AML-193 (cell line): ENCODE measurements at regions not wholly inside any gene's neighbourhood (a gene's known extent, or its start where the extent isn't known, plus 50 kb on each side); places are given as distances from the start of the nearest gene placed in this dataset.

Experiments used
- DNase-seq, 2 experiments: peaks; one replicate each; lab custom pipeline; 2025; lab: John Stamatoyannopoulos, UW

DNA sequence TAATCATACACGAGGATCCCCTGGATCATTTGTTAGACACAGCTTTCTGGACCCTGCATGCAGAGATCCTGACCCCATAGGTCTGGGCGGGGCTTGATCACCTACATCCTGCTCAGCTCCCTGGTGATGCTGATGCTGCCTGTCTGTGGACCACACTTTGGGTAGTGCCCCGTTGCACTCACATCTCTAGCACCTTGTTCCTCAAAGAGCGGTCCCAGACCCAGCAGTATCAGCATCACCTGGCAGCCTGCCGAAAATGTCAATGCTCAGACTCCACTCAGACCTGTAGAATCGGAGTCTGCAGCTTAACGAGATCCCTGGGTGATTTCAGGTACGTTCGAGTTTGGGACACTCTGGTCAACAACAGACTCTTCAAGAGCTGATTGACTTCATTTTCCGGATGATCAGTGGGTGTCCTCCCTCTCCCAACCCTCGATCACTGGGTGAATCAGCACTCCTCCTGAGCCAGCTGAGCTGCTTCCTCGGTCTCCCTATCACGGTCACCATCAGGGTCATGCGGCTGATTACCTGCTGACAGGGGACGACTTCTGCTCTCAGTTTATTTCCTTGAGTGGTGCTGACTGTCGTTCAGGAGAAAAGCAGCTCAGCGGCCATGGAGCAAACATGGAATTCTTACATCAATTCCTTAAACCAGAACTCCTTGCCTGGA is 150.6 kb upstream of the RAB12 start:
- no peak for DNase-seq

DNA sequence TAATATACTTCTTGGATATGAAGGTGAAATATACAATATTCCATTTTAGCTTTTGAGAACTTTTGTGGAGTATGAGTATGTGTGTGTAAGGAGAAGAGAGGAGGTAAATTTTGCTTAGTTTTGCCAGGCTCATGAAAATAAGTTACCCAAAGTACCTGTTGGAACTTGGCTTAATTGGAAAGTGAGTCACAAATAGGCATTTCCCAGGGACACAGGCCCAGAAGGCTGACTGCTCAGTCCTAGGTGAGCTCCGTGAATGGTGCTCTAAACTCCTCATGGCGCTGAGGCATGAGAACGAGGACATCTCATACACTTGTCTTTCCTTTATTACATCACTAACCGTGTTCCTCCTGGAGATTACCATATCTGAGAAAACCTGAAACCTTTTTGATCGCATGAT is 148.5 kb upstream of the RAB12 start:
- no peak for DNase-seq

DNA sequence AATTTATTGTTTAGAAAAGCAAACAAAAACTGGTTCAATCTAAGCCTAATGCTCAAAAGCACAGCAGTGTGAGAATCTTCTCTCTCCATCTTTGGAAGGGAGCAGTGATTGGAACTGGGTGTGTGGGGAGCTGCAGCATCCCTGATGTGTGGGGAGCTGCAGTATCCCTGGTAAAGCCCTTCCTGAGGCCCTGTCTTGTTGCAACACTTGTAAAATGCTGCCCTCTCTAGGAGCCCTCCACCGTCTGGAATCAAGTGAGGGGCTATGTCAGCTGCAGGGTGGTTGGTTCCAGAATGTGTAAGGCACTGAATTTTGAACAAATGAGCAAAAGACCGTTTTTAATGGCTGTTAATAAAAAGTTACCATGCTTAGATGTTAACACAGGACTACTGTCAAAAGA is 147.7 kb upstream of the RAB12 start:
- DNase-seq, result no peak

DNA sequence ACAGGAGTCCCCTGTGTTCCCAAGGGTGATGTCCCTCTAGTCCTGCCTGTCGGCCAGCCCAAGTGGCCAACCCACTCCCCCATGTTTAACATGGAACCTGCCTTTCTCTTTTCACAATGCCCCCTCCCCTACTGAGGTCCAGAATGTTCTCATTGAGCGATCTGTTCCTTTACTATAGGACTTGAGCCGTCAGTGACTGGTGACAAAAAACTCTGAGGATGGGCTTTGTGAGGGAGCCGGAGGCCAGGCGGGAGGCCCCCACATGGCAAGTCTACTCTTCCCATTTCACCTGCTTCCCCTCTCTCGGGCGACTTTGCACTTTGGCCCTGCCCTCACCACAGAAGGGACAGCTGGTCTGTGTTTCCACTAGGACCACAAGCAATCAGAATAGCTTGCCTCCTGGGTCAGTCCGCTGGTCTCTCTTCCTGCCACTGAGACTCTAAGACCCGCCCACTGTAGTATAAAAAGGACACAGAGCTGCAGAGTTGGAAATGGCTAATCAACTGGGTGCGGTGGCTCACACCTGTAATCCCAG is 146.5 kb upstream of the RAB12 start:
- DNase-seq, result no peak

DNA sequence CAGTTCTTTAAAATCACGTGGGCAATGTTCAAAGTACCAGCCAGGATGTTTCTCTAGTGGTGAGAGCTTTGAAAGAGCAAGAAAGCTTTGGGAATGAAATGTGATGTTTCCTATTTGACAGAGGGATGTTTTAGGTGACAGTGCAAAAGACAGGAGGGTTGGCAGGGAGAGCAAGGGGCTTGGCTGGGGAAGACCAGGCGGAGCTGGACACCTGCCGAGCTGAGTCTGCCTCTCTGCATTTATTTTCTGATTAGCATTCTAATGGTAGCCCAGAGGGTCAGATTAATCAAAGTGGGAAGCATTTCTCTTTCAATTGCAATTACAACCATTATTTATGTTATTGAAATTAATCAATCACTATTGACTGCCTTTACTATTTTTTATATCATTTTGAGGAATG is 145.4 kb upstream of the RAB12 start:
- DNase-seq, result no peak

DNA sequence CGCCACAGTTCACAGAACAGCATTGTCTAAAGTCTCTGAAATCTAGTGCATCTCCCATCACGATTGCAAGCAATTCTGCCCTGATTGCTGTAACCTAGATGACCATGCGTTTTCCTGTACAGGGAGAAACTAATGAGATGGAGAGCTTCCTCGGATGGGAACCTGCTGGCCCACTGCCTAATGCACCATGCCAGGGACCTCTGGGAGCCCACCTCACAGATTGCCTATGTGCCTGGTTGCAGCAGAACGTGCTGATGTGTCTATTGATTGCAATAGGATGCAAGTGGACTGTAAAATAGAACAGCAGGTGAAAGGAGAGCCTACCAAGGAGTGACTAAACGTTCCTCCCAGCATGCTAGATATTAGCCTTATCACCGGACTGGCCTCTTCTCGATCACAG is 141.0 kb upstream of the RAB12 start:
- no peak for DNase-seq

DNA sequence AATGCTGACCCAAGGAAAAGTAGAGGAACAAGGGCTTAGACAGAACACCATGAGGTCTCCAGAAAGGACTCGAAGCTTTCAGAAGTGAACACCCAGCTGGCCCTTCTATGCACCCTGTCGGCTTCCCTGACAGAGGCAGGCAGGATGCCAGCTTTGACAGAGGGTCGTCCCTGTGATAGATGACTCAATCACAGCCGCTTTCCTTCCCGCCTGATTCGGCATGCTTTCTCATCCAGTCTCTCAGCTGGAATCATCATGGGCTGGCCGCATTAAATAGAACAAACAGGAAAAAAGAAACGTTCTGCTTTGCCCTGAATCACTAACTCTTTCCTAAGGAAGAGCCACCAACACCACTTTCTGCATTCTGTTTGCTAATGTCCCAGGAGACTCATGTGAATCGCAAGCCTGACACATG is 140.3 kb upstream of the RAB12 start:
- DNase-seq, result no peak

DNA sequence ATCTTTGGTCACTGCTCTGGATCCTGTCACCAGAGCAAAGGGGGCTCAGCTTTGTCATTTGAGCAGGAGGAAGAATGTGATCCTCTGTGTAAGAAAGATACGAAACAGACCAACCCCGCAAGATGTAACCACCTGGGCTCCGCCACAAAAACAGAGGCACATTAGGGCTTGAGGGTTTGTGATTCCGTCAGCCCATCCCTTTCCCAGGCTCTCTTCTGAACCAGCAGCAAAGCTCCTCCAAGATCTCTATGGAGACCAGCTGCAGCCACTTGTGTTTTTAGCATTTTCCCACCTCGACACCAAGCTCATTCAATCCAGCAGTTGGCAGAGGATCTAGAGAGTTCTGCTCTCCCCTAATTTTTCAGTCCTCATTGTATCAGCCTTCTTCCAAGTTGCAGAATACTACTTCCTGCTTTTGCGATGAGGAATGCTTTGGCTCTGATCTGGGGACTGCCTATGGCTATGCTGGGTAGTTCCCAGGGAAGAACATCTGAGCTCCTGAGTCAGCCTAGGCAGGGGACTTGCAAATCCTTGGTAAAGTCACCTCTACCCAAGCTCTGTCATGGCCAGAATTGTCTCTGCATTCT is 139.6 kb upstream of the RAB12 start:
- no peak for DNase-seq

DNA sequence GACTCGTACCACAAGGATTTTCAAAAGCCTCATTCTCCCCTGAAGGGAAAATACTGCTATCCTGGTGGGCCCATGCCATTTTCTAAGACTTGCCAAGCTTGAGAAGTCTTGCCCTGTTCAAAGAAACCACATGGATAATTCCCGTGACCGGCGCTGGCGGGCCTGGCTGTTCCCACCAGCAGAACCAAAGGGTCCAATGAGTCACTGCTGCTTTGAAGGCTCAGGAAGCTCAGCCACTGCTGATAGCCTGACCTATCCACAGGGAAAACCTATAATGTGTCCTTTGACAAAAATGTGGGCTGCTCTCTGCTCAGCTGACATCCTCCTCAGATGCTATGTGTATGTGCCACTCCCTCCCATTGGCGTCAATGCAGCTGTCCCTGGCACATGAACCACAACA is 137.9 kb upstream of the RAB12 start:
- no peak for DNase-seq

DNA sequence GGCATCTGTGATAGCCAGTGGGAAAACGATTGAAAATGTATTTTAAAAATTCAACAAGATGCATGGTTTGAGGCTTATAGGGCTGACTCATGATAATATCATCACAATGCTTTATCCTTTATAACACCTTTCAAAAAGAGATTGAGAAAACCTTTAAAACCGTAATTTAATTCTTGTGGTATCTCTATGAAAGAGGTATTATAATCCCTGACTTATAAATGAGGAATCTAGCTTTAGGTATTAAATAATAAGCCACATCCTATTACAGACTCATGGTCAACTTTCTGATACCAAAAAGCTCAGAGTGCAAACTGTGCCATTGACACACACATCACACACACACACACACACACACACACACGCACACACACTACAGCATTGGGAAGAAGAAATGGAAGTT is 134.6 kb upstream of the RAB12 start:
- no peak for DNase-seq

DNA sequence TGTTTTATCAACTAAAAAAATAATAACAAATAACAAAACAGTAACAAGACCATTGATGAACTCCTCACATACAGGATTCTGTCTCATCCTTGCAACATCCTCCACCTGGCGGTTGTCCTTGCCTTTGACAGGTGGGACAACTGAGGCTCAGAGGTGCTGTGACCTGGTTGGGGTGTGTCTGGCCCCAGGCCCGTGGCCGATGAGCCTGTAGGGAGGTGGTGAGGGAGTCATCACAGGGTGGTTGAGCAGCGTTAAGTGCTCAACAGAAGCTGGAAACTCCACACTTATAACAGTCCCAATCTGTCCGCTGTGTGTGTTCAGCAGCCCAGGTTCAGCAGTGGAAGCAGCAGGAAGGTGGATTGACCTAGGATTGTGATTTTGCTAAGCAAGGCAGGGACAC is 131.6 kb upstream of the RAB12 start:
- no peak for DNase-seq

DNA sequence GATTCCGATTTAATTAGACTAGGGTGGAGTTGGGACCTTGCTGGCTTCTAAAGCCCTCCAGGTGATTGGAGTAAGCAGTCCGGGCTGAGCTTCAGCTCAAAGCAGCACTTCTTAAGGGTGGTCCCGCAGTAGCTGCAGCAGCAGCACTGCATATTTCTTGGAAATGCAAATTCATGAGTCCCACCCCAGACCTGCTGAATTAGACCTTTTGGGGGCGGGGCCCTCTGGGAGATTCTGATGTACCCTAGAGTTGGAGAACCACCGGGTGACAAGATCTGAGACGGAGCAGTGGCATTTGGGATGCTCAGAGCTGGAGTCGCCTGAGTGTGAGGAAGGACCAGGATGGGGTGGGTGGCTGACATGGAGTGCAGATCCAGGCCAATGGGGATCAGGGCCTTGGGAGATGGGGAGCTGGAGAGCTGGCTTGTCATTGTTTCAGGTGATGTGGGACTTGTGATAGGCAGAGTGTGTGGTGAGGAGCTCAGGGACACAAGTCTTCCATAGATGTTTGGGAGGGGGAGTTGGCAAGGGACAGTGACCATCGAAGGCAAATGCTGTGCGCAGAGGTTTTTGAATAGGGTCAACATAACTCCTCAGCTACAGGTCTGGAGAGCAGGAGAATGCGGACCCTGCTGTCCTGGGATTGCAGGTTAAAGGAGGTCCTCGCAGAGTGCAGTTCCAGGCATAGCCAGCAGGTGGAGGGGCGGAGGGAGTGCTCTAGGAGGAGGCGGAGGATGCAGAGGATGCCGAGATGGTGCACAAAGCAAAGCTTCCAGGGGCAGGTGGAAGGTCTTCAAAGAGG is 130.9 kb upstream of the RAB12 start:
- DNase-seq, result peak; percentile 5 to 21

DNA sequence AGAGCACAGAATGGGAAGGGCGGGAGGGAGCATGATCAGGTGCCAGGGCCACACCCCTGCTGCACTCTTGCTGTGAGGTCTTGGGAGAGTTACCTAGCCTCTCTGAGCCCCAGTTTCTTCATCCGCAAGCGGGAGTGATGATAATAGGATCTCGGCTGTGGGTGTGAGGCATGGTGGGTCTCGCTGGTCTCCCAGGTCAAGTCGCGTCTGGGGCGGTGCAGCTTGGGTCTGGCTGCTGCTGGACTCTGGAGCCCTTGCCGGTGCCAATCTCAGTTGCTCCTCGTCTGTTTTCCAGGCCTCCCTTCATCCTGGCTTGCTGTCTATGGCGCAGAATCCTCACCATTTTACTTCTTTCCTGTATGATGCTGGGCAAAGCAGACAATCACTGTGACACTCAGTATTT is 130.3 kb upstream of the RAB12 start:
- no peak for DNase-seq

DNA sequence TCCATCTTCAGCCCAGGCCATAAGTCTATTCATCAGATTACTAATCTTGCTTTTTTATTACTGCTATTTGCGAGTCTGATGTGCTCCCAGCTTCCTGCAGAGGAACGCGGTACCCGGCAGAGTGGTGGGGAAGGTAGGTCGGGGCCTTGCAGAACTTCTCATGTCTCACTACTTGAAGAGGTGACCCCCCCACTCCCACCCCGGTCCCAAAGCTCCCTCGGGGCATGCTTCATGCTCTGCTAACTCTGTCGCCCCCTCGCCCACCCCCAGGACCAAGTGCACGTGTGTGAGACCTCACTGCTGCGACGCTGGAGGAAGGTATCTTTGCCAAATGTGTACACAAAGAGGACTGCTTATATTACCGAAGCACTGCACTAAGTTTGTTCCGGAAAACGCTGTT is 129.4 kb upstream of the RAB12 start:
- no peak for DNase-seq

DNA sequence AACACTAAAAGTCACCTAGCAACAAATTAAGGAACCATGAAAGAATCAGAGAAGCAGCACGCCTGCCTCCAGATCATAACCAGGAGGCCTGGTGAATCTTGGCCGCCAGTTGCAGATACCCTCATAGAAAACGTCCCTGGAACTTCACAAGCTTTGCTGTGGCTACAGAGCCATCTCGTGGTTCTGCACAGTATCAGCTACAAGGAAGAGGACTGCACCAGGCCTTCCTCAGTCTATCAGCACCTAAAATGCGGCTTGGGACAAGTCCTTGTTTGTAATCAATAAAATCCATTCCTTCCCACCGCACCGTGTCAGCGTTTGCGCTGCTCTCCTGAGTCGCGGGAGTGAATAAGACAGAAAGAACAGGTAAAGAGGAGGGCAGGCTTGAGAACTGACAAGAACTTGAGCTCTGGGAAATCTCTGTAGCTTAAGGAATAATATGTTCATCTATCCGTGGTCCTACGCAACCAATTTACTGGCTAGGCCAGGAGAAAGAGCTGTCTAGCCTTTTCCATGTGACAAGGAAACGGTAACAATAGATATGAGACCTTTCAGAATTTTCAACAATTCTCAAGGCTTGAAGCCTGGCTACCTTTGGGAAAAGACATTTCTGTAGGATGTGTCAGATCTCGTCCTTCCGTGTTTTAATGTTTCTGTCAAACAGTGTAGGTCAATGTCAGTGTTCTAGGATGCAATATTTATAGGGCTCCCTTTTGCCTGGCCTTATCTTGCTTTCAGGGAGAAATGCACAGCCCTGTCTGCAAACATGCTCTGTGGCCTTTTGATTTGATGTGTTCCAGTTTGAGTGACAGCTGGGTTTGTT is 128.5 kb upstream of the RAB12 start:
- peak in 1 of 2 experiments; percentile 1 for DNase-seq

DNA sequence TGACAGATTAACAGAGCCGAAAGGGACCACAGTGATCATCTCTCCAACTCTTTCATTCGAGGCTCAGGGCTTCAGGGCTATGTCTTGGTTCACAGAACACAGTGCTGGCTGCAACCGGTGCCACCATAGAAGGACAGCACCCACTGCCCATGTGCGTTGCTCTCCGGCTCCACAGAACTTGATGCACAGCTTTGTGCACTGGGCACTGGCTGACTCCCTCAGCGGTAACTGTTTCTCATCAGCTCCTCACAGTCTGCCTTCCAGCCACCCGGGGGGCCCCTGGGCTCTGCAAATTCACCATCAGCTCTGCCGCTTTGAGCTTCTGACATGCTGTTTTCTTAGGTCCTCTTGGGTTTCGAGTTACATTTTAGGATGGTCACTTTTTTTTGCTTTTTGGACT is 124.3 kb upstream of the RAB12 start:
- no peak for DNase-seq

DNA sequence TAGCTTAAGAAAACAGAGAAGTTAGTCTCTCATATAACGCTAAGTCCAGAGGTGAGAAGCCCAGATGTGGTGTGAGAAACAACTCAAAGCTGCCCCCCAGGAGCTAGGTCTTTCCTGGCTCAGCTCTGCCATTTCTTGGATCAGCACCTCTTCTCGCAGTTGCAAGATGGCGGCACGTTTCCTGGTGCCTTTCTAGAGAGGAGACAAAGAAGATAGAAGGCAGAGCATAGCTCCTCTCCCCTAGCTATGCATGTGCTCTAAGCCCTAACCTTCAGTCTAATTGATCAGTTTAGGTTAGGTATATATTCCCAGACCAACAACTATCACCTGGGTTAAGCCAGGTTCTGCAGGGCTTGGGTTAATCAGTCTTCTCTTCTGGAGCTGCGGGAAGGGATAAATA is 119.5 kb upstream of the RAB12 start:
- no peak for DNase-seq

DNA sequence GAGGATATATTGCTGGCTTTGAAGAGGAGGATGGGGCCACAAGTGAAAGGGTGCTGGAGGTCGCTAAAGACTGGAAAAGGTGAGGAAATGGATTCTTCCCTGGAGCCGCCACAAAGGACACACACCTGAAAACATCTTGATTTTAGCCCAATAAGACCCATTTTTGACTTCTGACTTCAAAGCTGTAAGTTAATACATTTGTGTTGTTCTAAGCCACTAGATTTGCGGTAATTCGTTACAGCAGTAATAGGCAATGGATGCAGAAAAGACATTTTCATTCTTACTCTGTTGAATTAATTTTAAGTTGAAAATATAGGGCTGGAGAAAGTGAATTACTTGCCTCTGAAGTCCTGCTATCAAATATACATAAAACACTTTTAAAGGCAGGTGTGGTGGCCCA is 117.7 kb upstream of the RAB12 start:
- DNase-seq, result no peak

DNA sequence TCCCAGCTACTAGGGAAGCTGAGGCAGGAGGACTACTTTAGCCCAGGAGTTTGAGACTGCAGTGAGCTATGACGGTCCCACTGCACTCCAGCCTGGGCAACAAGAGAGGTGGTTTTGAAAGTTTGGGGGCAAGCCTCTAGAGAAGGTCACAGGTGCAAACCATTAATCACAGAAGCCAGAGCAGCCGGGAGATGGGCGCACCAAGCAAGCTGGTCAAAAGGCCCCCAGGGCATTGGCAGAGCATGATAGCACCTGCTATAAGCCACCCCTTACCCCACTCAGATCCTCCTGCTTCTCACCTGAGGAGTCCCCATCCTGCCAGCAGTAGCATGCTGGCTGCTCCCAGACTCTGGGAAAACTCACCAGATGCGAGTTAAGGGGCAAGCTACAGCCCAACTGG is 116.1 kb upstream of the RAB12 start:
- DNase-seq, result no peak

DNA sequence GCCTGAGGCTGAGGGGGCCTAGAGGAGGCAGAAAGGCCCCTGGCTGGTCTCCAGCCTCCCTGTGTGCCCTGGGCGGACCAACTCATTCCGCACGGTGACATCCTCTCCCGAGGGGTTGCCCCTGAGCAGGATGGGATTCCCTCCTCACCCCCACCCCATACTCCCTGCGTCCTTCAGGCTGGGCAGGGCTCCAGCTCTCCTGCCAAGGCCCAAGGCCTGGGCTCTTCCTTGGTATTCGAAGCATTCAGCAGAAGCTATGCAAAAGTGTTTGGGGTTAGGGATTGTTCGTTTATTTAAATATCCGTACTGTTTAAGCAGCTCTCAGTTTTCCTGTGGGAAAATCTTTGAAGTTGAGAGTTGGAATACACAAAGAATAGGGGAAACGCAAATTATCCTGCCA is 113.1 kb upstream of the RAB12 start:
- DNase-seq, result no peak

DNA sequence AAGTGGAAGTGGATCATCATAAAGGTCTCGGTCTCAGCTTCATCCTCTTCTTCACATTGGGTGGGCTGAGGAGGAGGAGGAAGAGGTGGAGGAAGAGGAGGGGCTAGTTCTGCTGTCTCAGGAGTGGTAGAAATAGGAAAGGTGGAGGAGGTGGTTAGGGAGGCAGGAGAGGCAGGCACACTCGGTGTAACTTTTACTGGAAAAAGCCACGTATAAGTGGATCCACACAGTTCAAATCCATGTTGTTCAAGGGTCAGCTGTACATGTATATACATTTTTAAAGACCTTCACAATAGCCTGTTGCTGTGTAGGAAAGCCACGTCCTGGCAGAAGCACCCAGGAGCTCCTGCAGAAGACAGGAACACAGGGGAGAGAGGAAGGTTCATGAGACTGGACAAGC is 110.3 kb upstream of the RAB12 start:
- no peak for DNase-seq
